IMR-90 (cell line): ENCODE measurements at regions not wholly inside any gene's neighbourhood (a gene's known extent, or its start where the extent isn't known, plus 50 kb on each side); places are given as distances from the start of the nearest gene placed in this dataset.
A peak's percentile ranks its signal among the peaks of the same experiment; 100 is the strongest.

Source experiments
- ATAC-seq: fragments of 200-7000 bp; cut with Tn5 transposase; 2 replicates; pipeline ENCODE4 v1.9.1; 2020; ENCODE audit warnings: low read depth, mild to moderate bottlenecking, moderate library complexity
- BruUV-seq: library from RNA; stranded (reverse); fragments of 400-500 nt; replicated peaks from 2 replicates; lab custom pipeline; 2021; lab: Mats Ljungman, UMichigan
- CTCF ChIA-PET: fragments of 300-600 bp; formaldehyde crosslinking; extraction: SDS; loops from one replicate; lab custom pipeline; 2021; ENCODE audit warnings: antibody characterized with exemption; lab: Yijun Ruan, JAX
- POLR2A ChIA-PET: fragments of 300-600 bp; sonication (Branson Sonifier 250); formaldehyde crosslinking; loops from one replicate; lab custom pipeline; 2022; ENCODE audit warnings: antibody characterized with exemption; ENCODE audit not compliant: unreplicated experiment; lab: Charles Lee
- DNase-seq: peaks from one replicate; pipeline ENCODE4 v3.0.0; 2013
- H2AFZ ChIP-seq: replicated peaks from 2 replicates; pipeline ENCODE3; 2013; ENCODE audit warnings: low read length, mild to moderate bottlenecking; ENCODE audit not compliant: poor library complexity
- H2AK5ac ChIP-seq: 2 replicates; pipeline ENCODE4 v1.6.1; 2013; ENCODE audit warnings: low read depth, low read length, inconsistent platforms
- H2AK9ac ChIP-seq: replicated peaks from 2 replicates; pipeline ENCODE3; 2013; ENCODE audit warnings: mild to moderate bottlenecking, low read depth, low read length, moderate library complexity; ENCODE audit not compliant: poor library complexity
- H2BK120ac ChIP-seq: 2 replicates; pipeline ENCODE4 v1.6.1; 2013; ENCODE audit warnings: low read depth, low read length, inconsistent platforms
- H2BK15ac ChIP-seq: 3 replicates; pipeline ENCODE4 v1.6.1; 2013; ENCODE audit warnings: low read depth, low read length, inconsistent platforms
- H2BK20ac ChIP-seq: 2 replicates; pipeline ENCODE4 v1.6.1; 2013; ENCODE audit warnings: low read depth, mild to moderate bottlenecking, inconsistent platforms, low read length, moderate library complexity
- H2BK5ac ChIP-seq: 2 replicates; pipeline ENCODE4 v1.6.1; 2013; ENCODE audit warnings: mild to moderate bottlenecking, low read depth, low read length, inconsistent platforms; ENCODE audit not compliant: poor library complexity, severe bottlenecking
- H3K14ac ChIP-seq: replicated peaks from 2 replicates; pipeline ENCODE4 v1.6.1; 2013; ENCODE audit warnings: low read depth, low read length, inconsistent platforms
- H3K18ac ChIP-seq: 2 replicates; pipeline ENCODE4 v1.6.1; 2013; ENCODE audit warnings: low read depth, low read length, control low read depth
- H3K23ac ChIP-seq: 2 replicates; pipeline ENCODE4 v1.6.1; 2013; ENCODE audit warnings: low read depth, low read length, inconsistent platforms
- H3K27ac ChIP-seq: 2 replicates; pipeline ENCODE4 v1.5.1; 2013; ENCODE audit warnings: mild to moderate bottlenecking, control low read depth, low read length; ENCODE audit not compliant: insufficient read depth
- H3K27me3 ChIP-seq: 2 replicates; pipeline ENCODE4 v1.6.1; 2013; ENCODE audit warnings: low read length; ENCODE audit not compliant: control insufficient read depth, insufficient read depth
- H3K36me3 ChIP-seq: 2 replicates; pipeline ENCODE4 v1.6.1; 2013; ENCODE audit warnings: low read length, mixed read lengths; ENCODE audit not compliant: control insufficient read depth, insufficient read depth
- H3K4ac ChIP-seq: 2 replicates; pipeline ENCODE4 v1.6.1; 2013; ENCODE audit warnings: low read depth, low read length, inconsistent platforms
- H3K4me1 ChIP-seq: 2 replicates; pipeline ENCODE4 v1.6.1; 2013; ENCODE audit warnings: low read length, mixed read lengths; ENCODE audit not compliant: control insufficient read depth, insufficient read depth
- H3K4me2 ChIP-seq: 2 replicates; pipeline ENCODE4 v1.6.1; 2013; ENCODE audit warnings: low read depth, mild to moderate bottlenecking, control low read depth, low read length, moderate library complexity
- H3K4me3 ChIP-seq: 2 replicates; pipeline ENCODE4 v1.5.1; 2013; ENCODE audit warnings: low read depth, mild to moderate bottlenecking, control low read depth, low read length, moderate library complexity; ENCODE audit not compliant: insufficient read depth
- H3K56ac ChIP-seq: 2 replicates; pipeline ENCODE4 v1.6.1; 2013; ENCODE audit warnings: low read length, inconsistent platforms; ENCODE audit not compliant: insufficient read depth; ENCODE audit errors: extremely low read depth
- H3K79me1 ChIP-seq, 2 experiments: 2 replicates each; pipeline ENCODE4 v1.6.1; 2013; ENCODE audit warnings: low read length in 2 of 2, inconsistent platforms in 1 of 2, low read depth in 1 of 2
- H3K9ac ChIP-seq: 2 replicates; pipeline ENCODE4 v1.6.1; 2013; ENCODE audit warnings: low read depth, low read length, control low read depth
- H3K9me1 ChIP-seq: 2 replicates; pipeline ENCODE4 v1.6.1; 2013; ENCODE audit warnings: low read length, inconsistent platforms; ENCODE audit not compliant: insufficient read depth
- H3K9me3 ChIP-seq: 2 replicates; pipeline ENCODE4 v1.6.1; 2013; ENCODE audit warnings: low read length; ENCODE audit not compliant: control insufficient read depth, insufficient read depth
- H4K20me1 ChIP-seq: 2 replicates; pipeline ENCODE4 v1.6.1; 2013; ENCODE audit warnings: low read length, inconsistent platforms; ENCODE audit not compliant: insufficient read depth
- H4K5ac ChIP-seq: 2 replicates; pipeline ENCODE4 v1.6.1; 2013; ENCODE audit warnings: mild to moderate bottlenecking, low read depth, low read length, control low read depth
- H4K8ac ChIP-seq, 2 experiments: 2 replicates each; pipeline ENCODE4 v1.6.1; 2013; ENCODE audit warnings: low read depth in 2 of 2, low read length in 2 of 2, control low read depth in 1 of 2, inconsistent platforms in 1 of 2
- H4K91ac ChIP-seq: 2 replicates; pipeline ENCODE4 v1.6.1; 2013; ENCODE audit warnings: low read depth, low read length, inconsistent platforms; ENCODE audit not compliant: insufficient read depth
- FOS ChIP-seq: fragments of 150-350 bp; IDR thresholded peaks from 2 replicates; pipeline ENCODE4 v1.6.1; 2016; ENCODE audit warnings: low read depth, low read length
- MAFK ChIP-seq: IDR thresholded peaks from 2 replicates; pipeline ENCODE4 v1.6.1; 2012; ENCODE audit warnings: low read depth, low read length, improper control_type of control experiment
- POLR2A ChIP-seq: IDR thresholded peaks from 2 replicates; pipeline ENCODE4 v1.6.1; 2012; ENCODE audit warnings: mild to moderate bottlenecking, low read depth, low read length
- SMC3 ChIP-seq: fragments of 150-350 bp; IDR thresholded peaks from 2 replicates; pipeline ENCODE4 v1.6.1; 2016; ENCODE audit warnings: low read depth, mild to moderate bottlenecking, antibody characterized with exemption, low read length, moderate library complexity
- WGBS, 2 experiments: methylation state at CpG; one replicate each; pipeline versions ENCODE4 v1.1.5 to v1.1.7; 2013; ENCODE audit warnings: missing lambda C conversion rate in 2 of 2; ENCODE audit not compliant: insufficient read length in 1 of 2; ENCODE audit errors: extremely low coverage in 2 of 2; 5-methylcytosine and 5-hydroxymethylcytosine counted together
- dilution Hi-C: fragments of 300-500 bp; cut with HindIII; formaldehyde crosslinking; loops from one replicate; pipeline ENCODE4 v1.14.3; 2018; ENCODE audit warnings: low sequenced_read_pairs; ENCODE audit not compliant: unreplicated experiment
- in situ Hi-C: fragments of 300-500 bp; cut with MboI; formaldehyde crosslinking; loops from 3 replicates; pipeline ENCODE4 v1.14.3; 2019; ENCODE audit warnings: low sequenced_read_pairs, inconsistent platforms, mixed read lengths
- intact Hi-C: fragments of 100-400 bp; cut with micrococcal nuclease; formaldehyde crosslinking; loops from 2 replicates; pipeline ENCODE4 v1.10.0; 2022
- TF ChIP-seq, protein P1 (sequence below): conservative IDR thresholded peaks from 2 replicates; pipeline ENCODE4 v1.5.1; 2012; ENCODE audit warnings: mild to moderate bottlenecking, low read depth, low read length, improper control_type of control experiment

DNA sequence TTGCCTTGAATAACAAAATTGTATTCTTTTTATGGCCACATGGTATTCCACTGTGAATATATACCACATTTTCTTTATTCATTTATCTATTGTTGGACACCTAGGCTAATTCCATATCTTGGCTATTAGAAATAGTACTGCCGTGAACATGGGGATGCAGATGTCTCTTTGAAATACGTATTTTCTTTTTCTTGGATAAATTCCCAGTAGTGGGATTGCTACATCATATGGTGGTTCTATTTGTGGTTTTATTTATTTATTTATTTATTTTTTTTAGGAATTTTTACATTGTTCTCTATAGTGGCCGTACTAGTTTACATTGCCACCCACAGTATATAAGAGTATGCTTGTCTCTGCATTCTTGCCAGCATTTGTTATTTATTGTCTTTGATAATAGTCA lies 679.8 kb upstream of the NRXN1 start:
- Histone ChIP-seq H3K36me3 (no peaks in the 10 kb centered on the region), H3K4me1 (no peaks in the 10 kb centered on the region), H2BK20ac (no peak overlapping the region), H3K27me3 (no peaks in the 10 kb centered on the region), H3K4ac (no peak overlapping the region), H3K14ac (no peak overlapping the region), H3K9me1 (no peaks in the 10 kb centered on the region), H3K9me3 (no peaks in the 10 kb centered on the region), H2AFZ (no peak overlapping the region), H3K79me1 (no peaks in the 10 kb centered on the region), H4K20me1 (no peaks in the 10 kb centered on the region), H3K4me2 (no peak overlapping the region), H3K18ac (no peak overlapping the region), H3K56ac (no peak overlapping the region), H2BK5ac (no peak overlapping the region), H4K91ac (no peak overlapping the region), H2BK120ac (no peak overlapping the region), H3K27ac (no peak overlapping the region), H3K9ac (no peak overlapping the region), H3K23ac (no peak overlapping the region), H2AK9ac (no peak overlapping the region), H3K4me3 (no peak overlapping the region), H4K8ac (no peak overlapping the region), H2BK15ac (no peak overlapping the region), H2AK5ac (no peak overlapping the region), H4K5ac (no peak overlapping the region)
- TF ChIP-seq, protein P1, sequence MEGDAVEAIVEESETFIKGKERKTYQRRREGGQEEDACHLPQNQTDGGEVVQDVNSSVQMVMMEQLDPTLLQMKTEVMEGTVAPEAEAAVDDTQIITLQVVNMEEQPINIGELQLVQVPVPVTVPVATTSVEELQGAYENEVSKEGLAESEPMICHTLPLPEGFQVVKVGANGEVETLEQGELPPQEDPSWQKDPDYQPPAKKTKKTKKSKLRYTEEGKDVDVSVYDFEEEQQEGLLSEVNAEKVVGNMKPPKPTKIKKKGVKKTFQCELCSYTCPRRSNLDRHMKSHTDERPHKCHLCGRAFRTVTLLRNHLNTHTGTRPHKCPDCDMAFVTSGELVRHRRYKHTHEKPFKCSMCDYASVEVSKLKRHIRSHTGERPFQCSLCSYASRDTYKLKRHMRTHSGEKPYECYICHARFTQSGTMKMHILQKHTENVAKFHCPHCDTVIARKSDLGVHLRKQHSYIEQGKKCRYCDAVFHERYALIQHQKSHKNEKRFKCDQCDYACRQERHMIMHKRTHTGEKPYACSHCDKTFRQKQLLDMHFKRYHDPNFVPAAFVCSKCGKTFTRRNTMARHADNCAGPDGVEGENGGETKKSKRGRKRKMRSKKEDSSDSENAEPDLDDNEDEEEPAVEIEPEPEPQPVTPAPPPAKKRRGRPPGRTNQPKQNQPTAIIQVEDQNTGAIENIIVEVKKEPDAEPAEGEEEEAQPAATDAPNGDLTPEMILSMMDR = no peak
- TF ChIP-seq SMC3 = no peak
- no peak for TF ChIP-seq FOS
- TF ChIP-seq POLR2A = no peak
- no peak for TF ChIP-seq MAFK
- CTCF ChIA-PET = no interaction called here
- ATAC-seq (no peak), DNase-seq (peak; percentile 34)
- POLR2A ChIA-PET = no interaction called here
- in situ Hi-C loops = no loop called here
- WGBS, 2 experiments = no CpG with 5 or more reads among the region's 3 CpGs
- dilution Hi-C loops = no loop called here
- no TSS peak for BruUV-seq
- intact Hi-C loops = loop anchor here (5.0 kb wide), 1 partner anchor 1174 kb away; no protein-coding TSS in a partner anchor
